Skeletal muscle satellite cell (primary cell): ENCODE measurements at regions not wholly inside any gene's neighbourhood (a gene's known extent, or its start where the extent isn't known, plus 50 kb on each side); places are given as distances from the start of the nearest gene placed in this dataset.
"Not testable (repeated sequence)": the region's sequence is repeated elsewhere in the genome, so short reads cannot be mapped to it uniquely, and the experiment has no call there.

Source experiments
- H3K27me3 ChIP-seq: 2 replicates; pipeline ENCODE4 v1.7.0; 2013; ENCODE audit warnings: low read length; ENCODE audit not compliant: control insufficient read depth, insufficient read depth
- H3K36me3 ChIP-seq: 2 replicates; pipeline ENCODE4 v1.7.0; 2013; ENCODE audit warnings: mild to moderate bottlenecking, control low read depth, low read length; ENCODE audit not compliant: insufficient read depth
- H3K4me1 ChIP-seq: 2 replicates; pipeline ENCODE4 v1.7.0; 2013; ENCODE audit warnings: low read length; ENCODE audit not compliant: control insufficient read depth, insufficient read depth
- H3K4me2 ChIP-seq: 2 replicates; pipeline ENCODE4 v1.7.0; 2013; ENCODE audit warnings: mild to moderate bottlenecking, low read length
- H3K4me3 ChIP-seq: 2 replicates; pipeline ENCODE4 v1.7.0; 2013; ENCODE audit warnings: low read length
- H3K9ac ChIP-seq: 2 replicates; pipeline ENCODE4 v1.7.0; 2013; ENCODE audit warnings: mild to moderate bottlenecking, low read depth, low read length, moderate library complexity
- H3K9me3 ChIP-seq: replicated peaks from 2 replicates; pipeline ENCODE4 v1.7.0; 2013; ENCODE audit warnings: mild to moderate bottlenecking, control low read depth, low read length

- no peak overlapping the region for H3K4me3 ChIP-seq
- peaks cover 15% of the 10 kb centered on the region for H3K4me1 ChIP-seq
- H3K4me2 ChIP-seq: no peak overlapping the region
- H3K36me3 ChIP-seq: no peaks in the 10 kb centered on the region
- no peak overlapping the region for H3K9ac ChIP-seq
- H3K9me3 ChIP-seq: no peaks in the 10 kb centered on the region
- H3K27me3 ChIP-seq: no peaks in the 10 kb centered on the region
Measured at GRCh38 chr7:17098515-17098914, 199.9 kb upstream of the AHR start.

GRCh38 chr7:17099083-17099973 is 199.1 kb upstream of the AHR start:
- H3K36me3 ChIP-seq: no peaks in the 10 kb centered on the region
- H3K9ac ChIP-seq: no peak overlapping the region
- peaks cover 15% of the 10 kb centered on the region for H3K4me1 ChIP-seq
- H3K4me3 ChIP-seq: no peak overlapping the region
- no peaks in the 10 kb centered on the region for H3K9me3 ChIP-seq
- no peaks in the 10 kb centered on the region for H3K27me3 ChIP-seq
- no peak overlapping the region for H3K4me2 ChIP-seq

GRCh38 chr7:17099974-17100509 is 198.4 kb upstream of the AHR start:
- not testable (repeated sequence) for H3K36me3 ChIP-seq, H3K27me3 ChIP-seq, H3K9me3 ChIP-seq, H3K9ac ChIP-seq, H3K4me2 ChIP-seq, H3K4me3 ChIP-seq
- H3K4me1 ChIP-seq: peaks cover 11% of the 10 kb centered on the region

- H3K36me3 ChIP-seq: no peaks in the 10 kb centered on the region
- H3K4me2 ChIP-seq: no peak overlapping the region
- H3K4me3 ChIP-seq: no peak overlapping the region
- no peaks in the 10 kb centered on the region for H3K9me3 ChIP-seq
- peaks cover 4% of the 10 kb centered on the region for H3K4me1 ChIP-seq
- H3K9ac ChIP-seq: no peak overlapping the region
- H3K27me3 ChIP-seq: no peaks in the 10 kb centered on the region
Measured at GRCh38 chr7:17101207-17101696, 197.2 kb upstream of the AHR start.

GRCh38 chr7:17103170-17103569 is 195.3 kb upstream of the AHR start:
- no peaks in the 10 kb centered on the region for H3K9me3 ChIP-seq
- H3K27me3 ChIP-seq: no peaks in the 10 kb centered on the region
- no peak overlapping the region for H3K9ac ChIP-seq
- no peaks in the 10 kb centered on the region for H3K36me3 ChIP-seq
- H3K4me3 ChIP-seq: no peak overlapping the region
- H3K4me1 ChIP-seq: peaks cover 4% of the 10 kb centered on the region
- no peak overlapping the region for H3K4me2 ChIP-seq

GRCh38 chr7:17103984-17104383 is 194.5 kb upstream of the AHR start:
- no peak overlapping the region for H3K9ac ChIP-seq
- H3K4me1 ChIP-seq: peaks cover 4% of the 10 kb centered on the region
- no peaks in the 10 kb centered on the region for H3K36me3 ChIP-seq
- H3K27me3 ChIP-seq: no peaks in the 10 kb centered on the region
- H3K4me2 ChIP-seq: no peak overlapping the region
- H3K4me3 ChIP-seq: no peak overlapping the region
- no peaks in the 10 kb centered on the region for H3K9me3 ChIP-seq

GRCh38 chr7:17104419-17104818 is 194.0 kb upstream of the AHR start:
- Histone ChIP-seq H3K4me3 (no peak overlapping the region), H3K27me3 (no peaks in the 10 kb centered on the region), H3K9ac (no peak overlapping the region), H3K4me2 (no peak overlapping the region), H3K9me3 (no peaks in the 10 kb centered on the region), H3K36me3 (no peaks in the 10 kb centered on the region), H3K4me1 (peaks cover 6% of the 10 kb centered on the region)

- peaks cover 4% of the 10 kb centered on the region for H3K4me1 ChIP-seq
Measured at GRCh38 chr7:17105701-17106100, 192.8 kb upstream of the AHR start.

GRCh38 chr7:17108049-17108584 is 190.3 kb upstream of the AHR start:
- no peak overlapping the region for H3K9ac ChIP-seq
- no peaks in the 10 kb centered on the region for H3K36me3 ChIP-seq
- H3K4me3 ChIP-seq: no peak overlapping the region
- no peak overlapping the region for H3K4me2 ChIP-seq
- H3K4me1 ChIP-seq: peaks cover 4% of the 10 kb centered on the region
- H3K27me3 ChIP-seq: no peaks in the 10 kb centered on the region
- H3K9me3 ChIP-seq: no peaks in the 10 kb centered on the region

More at GRCh38 chr7:17105701-17106100, 192.8 kb upstream of the AHR start:
- Histone ChIP-seq H3K4me2 (no peak overlapping the region), H3K27me3 (no peaks in the 10 kb centered on the region), H3K36me3 (no peaks in the 10 kb centered on the region), H3K4me3 (no peak overlapping the region), H3K9me3 (no peaks in the 10 kb centered on the region), H3K9ac (no peak overlapping the region)

- H3K9ac ChIP-seq: no peak overlapping the region
- peaks cover 4% of the 10 kb centered on the region for H3K4me1 ChIP-seq
- no peaks in the 10 kb centered on the region for H3K27me3 ChIP-seq
- no peaks in the 10 kb centered on the region for H3K9me3 ChIP-seq
- no peak overlapping the region for H3K4me2 ChIP-seq
- H3K36me3 ChIP-seq: no peaks in the 10 kb centered on the region
- H3K4me3 ChIP-seq: no peak overlapping the region
Measured at GRCh38 chr7:17109020-17109419, 189.4 kb upstream of the AHR start.

GRCh38 chr7:17113770-17114169 is 184.7 kb upstream of the AHR start:
- not testable (repeated sequence) for H3K9ac ChIP-seq, H3K27me3 ChIP-seq, H3K4me3 ChIP-seq, H3K9me3 ChIP-seq, H3K36me3 ChIP-seq, H3K4me1 ChIP-seq, H3K4me2 ChIP-seq
